Non-pigmented ciliary epithelial cell (primary cell): ENCODE measurements at regions not wholly inside any gene's neighbourhood (a gene's known extent, or its start where the extent isn't known, plus 50 kb on each side); places are given as distances from the start of the nearest gene placed in this dataset.
"Not testable (repeated sequence)": the region's sequence is repeated elsewhere in the genome, so short reads cannot be mapped to it uniquely, and the experiment has no call there.

Experiments
- DNase-seq: peaks from one replicate; pipeline ENCODE4 v3.0.0-alpha.2; 2010; ENCODE audit warnings: low read depth

GRCh38 chr2:125615438-125615837 is 1040.5 kb upstream of the GYPC start:
- DNase-seq, result no peak

GRCh38 chr2:125630377-125630776 is 1025.6 kb upstream of the GYPC start:
- no peak for DNase-seq

- DNase-seq, result no peak
Observed at GRCh38 chr2:125634662-125635061, 1021.3 kb upstream of the GYPC start.

- DNase-seq, result no peak
Observed at GRCh38 chr2:125638345-125638744, 1017.6 kb upstream of the GYPC start.

- no peak for DNase-seq
Observed at GRCh38 chr2:125642032-125642431, 1013.9 kb upstream of the GYPC start.

GRCh38 chr2:125643128-125643527 is 1012.8 kb upstream of the GYPC start:
- DNase-seq, result no peak

- no peak for DNase-seq
Observed at GRCh38 chr2:125643585-125643984, 1012.4 kb upstream of the GYPC start.

GRCh38 chr2:125644257-125644656 is 1011.7 kb upstream of the GYPC start:
- no peak for DNase-seq

GRCh38 chr2:125652280-125652679 is 1003.7 kb upstream of the GYPC start:
- no peak for DNase-seq

- no peak for DNase-seq
Observed at GRCh38 chr2:125654226-125654625, 1001.7 kb upstream of the GYPC start.

GRCh38 chr2:125656190-125656589 is 999.8 kb upstream of the GYPC start:
- no peak for DNase-seq

- DNase-seq, result no peak
Observed at GRCh38 chr2:125658583-125658982, 997.4 kb upstream of the GYPC start.

GRCh38 chr2:125660369-125660768 is 995.6 kb upstream of the GYPC start:
- not testable (repeated sequence) for DNase-seq

- no peak for DNase-seq
Observed at GRCh38 chr2:125667630-125668029, 988.3 kb upstream of the GYPC start.

GRCh38 chr2:125679903-125680302 is 976.1 kb upstream of the GYPC start:
- no peak for DNase-seq

GRCh38 chr2:125680809-125681208 is 975.1 kb upstream of the GYPC start:
- DNase-seq, result no peak

GRCh38 chr2:125681576-125681975 is 974.4 kb upstream of the GYPC start:
- DNase-seq, result no peak

- no peak for DNase-seq
Observed at GRCh38 chr2:125681976-125682805, 973.8 kb upstream of the GYPC start.

GRCh38 chr2:125684256-125684655 is 971.7 kb upstream of the GYPC start:
- no peak for DNase-seq

GRCh38 chr2:125684932-125685331 is 971.0 kb upstream of the GYPC start:
- no peak for DNase-seq

- DNase-seq, result no peak
Observed at GRCh38 chr2:125696560-125696959, 959.4 kb upstream of the GYPC start.

- no peak for DNase-seq
Observed at GRCh38 chr2:125698280-125698679, 957.7 kb upstream of the GYPC start.

GRCh38 chr2:125701070-125701469 is 954.9 kb upstream of the GYPC start:
- DNase-seq, result no peak

- DNase-seq, result no peak
Observed at GRCh38 chr2:125707611-125708010, 948.3 kb upstream of the GYPC start.
